Transverse colon (tissue), 4 donors: ENCODE measurements at regions not wholly inside any gene's neighbourhood (a gene's known extent, or its start where the extent isn't known, plus 50 kb on each side); places are given as distances from the start of the nearest gene placed in this dataset.

Source experiments
- POLR2A ChIP-seq: fragments of 450-650 bp; IDR thresholded peaks from one replicate; pipeline ENCODE4 v1.6.1; 2016; ENCODE audit warnings: antibody characterized with exemption, mild to moderate bottlenecking, moderate library complexity
- POLR2AphosphoS5 ChIP-seq, 3 donors: sonication (generic); formaldehyde crosslinking; IDR thresholded peaks; one replicate each; pipeline ENCODE4 v1.6.1; 2016; ENCODE audit warnings: antibody characterized with exemption in 3 of 3
- TF ChIP-seq, protein P1 (sequence below), 5 experiments: fragments of 200-600 bp in 3 of 5; fragments of 450-650 bp in 2 of 5; sonication (generic) in 3 of 5; IDR thresholded peaks; 1 replicate in 2 of 5; 2 replicates in 3 of 5; pipeline ENCODE4 v1.5.1; 2016 to 2017; ENCODE audit warnings: antibody characterized with exemption in 5 of 5, inconsistent platforms in 3 of 5, mild to moderate bottlenecking in 2 of 5, moderate library complexity in 1 of 5

DNA sequence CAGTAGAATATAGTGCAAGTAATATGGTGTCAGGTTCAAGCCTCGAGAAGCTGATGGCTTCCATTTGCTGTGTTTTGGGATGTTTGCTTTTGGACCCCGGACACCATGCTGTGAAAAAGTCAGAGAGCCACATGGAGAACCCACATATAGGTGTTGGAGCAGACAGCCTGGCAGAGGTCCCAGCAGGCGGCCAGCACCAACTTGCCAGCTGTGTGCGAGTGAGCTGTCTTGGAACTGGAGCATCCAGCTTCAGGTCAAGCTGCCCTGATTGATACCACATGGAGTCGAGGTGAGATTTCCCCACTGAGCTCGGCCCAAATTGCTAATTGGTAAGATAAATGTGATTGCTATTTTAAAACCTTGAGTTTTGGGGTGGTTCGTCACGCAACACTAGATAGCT, 185.7 kb upstream of the TBL1XR1 start:
- TF ChIP-seq, protein P1, sequence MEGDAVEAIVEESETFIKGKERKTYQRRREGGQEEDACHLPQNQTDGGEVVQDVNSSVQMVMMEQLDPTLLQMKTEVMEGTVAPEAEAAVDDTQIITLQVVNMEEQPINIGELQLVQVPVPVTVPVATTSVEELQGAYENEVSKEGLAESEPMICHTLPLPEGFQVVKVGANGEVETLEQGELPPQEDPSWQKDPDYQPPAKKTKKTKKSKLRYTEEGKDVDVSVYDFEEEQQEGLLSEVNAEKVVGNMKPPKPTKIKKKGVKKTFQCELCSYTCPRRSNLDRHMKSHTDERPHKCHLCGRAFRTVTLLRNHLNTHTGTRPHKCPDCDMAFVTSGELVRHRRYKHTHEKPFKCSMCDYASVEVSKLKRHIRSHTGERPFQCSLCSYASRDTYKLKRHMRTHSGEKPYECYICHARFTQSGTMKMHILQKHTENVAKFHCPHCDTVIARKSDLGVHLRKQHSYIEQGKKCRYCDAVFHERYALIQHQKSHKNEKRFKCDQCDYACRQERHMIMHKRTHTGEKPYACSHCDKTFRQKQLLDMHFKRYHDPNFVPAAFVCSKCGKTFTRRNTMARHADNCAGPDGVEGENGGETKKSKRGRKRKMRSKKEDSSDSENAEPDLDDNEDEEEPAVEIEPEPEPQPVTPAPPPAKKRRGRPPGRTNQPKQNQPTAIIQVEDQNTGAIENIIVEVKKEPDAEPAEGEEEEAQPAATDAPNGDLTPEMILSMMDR (IDR thresholded peaks at IDR 0.05): no peak
- no peak for TF ChIP-seq POLR2A
- no peak for TF ChIP-seq POLR2AphosphoS5 (IDR thresholded peaks at IDR 0.05)
